OCI-LY3 (cell line): ENCODE measurements at regions not wholly inside any gene's neighbourhood (a gene's known extent, or its start where the extent isn't known, plus 50 kb on each side); places are given as distances from the start of the nearest gene placed in this dataset.

Source experiments
- CTCF ChIP-seq: fragments of 200-600, 300-600 bp; sonication (generic); IDR thresholded peaks from 2 replicates; pipeline ENCODE4 v1.5.1; 2014; ENCODE audit warnings: antibody characterized with exemption, low read length, low read depth
- EZH2phosphoT487 ChIP-seq: fragments of 200-600 bp; shearing (Covaris generic); IDR thresholded peaks from 2 replicates; pipeline ENCODE4 v1.6.1; 2018; ENCODE audit warnings: antibody characterized with exemption, mixed run types, low read depth

GRCh38 chr16:77033516-77033915 is 157.5 kb upstream of the MON1B start:
- TF ChIP-seq CTCF (no peak), EZH2phosphoT487 (no peak)
